Heart right ventricle (tissue), 16 donors: ENCODE measurements at regions not wholly inside any gene's neighbourhood (a gene's known extent, or its start where the extent isn't known, plus 50 kb on each side); places are given as distances from the start of the nearest gene placed in this dataset.

Source experiments
- ATAC-seq, 8 donors: fragments of 200-7000 bp; cut with Tn5 transposase; one replicate each; pipeline ENCODE4 v1.9.1; 2020; ENCODE audit warnings: mild to moderate bottlenecking in 8 of 8, moderate library complexity in 8 of 8, moderate number of reproducible peaks in 1 of 8
- DNase-seq, 2 donors: peaks; one replicate each; pipeline ENCODE4 v3.0.0-alpha.2; 2020
- H3K27ac ChIP-seq, 10 donors: fragments of 200-600 bp; sonication (generic) in 2 of 10; one replicate each; pipeline versions ENCODE4 v1.5.0 to v1.8.0; 2020 to 2022; ENCODE audit warnings: mild to moderate bottlenecking in 3 of 10
- H3K27me3 ChIP-seq, 7 donors: fragments of 200-600 bp; one replicate each; pipeline ENCODE4 v1.8.0; 2021 to 2022; ENCODE audit warnings: mild to moderate bottlenecking in 2 of 7
- H3K36me3 ChIP-seq, 9 donors: fragments of 200-600 bp; sonication (generic) in 1 of 9; one replicate each; pipeline versions ENCODE4 v1.5.0 to v1.8.0; 2020 to 2022; ENCODE audit warnings: mild to moderate bottlenecking in 2 of 9
- H3K4me1 ChIP-seq, 9 donors: fragments of 200-600 bp; sonication (generic) in 1 of 9; one replicate each; pipeline versions ENCODE4 v1.5.0 to v1.8.0; 2020 to 2022; ENCODE audit warnings: mild to moderate bottlenecking in 4 of 9
- H3K4me3 ChIP-seq, 10 donors: fragments of 200-600 bp; sonication (generic) in 2 of 10; one replicate each; pipeline versions ENCODE4 v1.5.0 to v1.8.0; 2020 to 2022; ENCODE audit warnings: mild to moderate bottlenecking in 7 of 10, moderate library complexity in 2 of 10
- H3K9me3 ChIP-seq, 11 donors: fragments of 200-600 bp in 10 of 11; sonication (generic) in 2 of 11; one replicate each; pipeline versions ENCODE4 v1.5.0 to v1.8.0; 2013 to 2022; ENCODE audit warnings: mild to moderate bottlenecking in 2 of 11, control low read depth in 1 of 11, moderate library complexity in 1 of 11
- CTCF ChIP-seq, 9 donors: fragments of 200-600 bp; sonication (generic) in 2 of 9; IDR thresholded peaks; one replicate each; pipeline versions ENCODE4 v1.5.0 to v1.8.0; 2021 to 2022; ENCODE audit warnings: antibody characterized with exemption in 9 of 9, mild to moderate bottlenecking in 5 of 9, moderate library complexity in 1 of 9
- WGBS, 2 donors: extraction: QIAGEN DNeasy Blood & Tissue Kit; methylation state at CpG; one replicate each; pipeline ENCODE4 v1.1.7; 2013; ENCODE audit warnings: inconsistent platforms in 1 of 2; 5-methylcytosine and 5-hydroxymethylcytosine counted together
- intact Hi-C, 10 donors: fragments of 100-400 bp; cut with DNase I; formaldehyde crosslinking; loops; one replicate each; pipeline versions ENCODE4 v1.11.1 to v1.14.2; 2022
- donor health status: Arrhythmogenic right ventricular cardiomyopathy.
- donor health status: ischemic (EF 13 %, LVEDD 7.1; RV severe dilation, severe dysfunction).
- donor health status: healthy with polysubstance abuse.
- donor health status: DM: no; HTN: yes; CAD: no.
- donor health status: DM: no; HTN: no; CAD: no.
- donor health status: ischemic (EF 25% LVEDD 6.9; RV normal size, moderate dysfunction).
- donor health status: ischemic (EF 25% LVEDD 5.7; RV mildly dilated, moderate dysfunction).
- donor health status: healthy.
- donor health status: DM: yes; HTN: yes; CAD: no.
- donor health status: Ischemic cardiomyopathy.
- donor health status: ischemic (EF 35%, LVEDD 5.7; RV mildly dilated, moderate dysfunction).
- donor health status: nonischemic (EF 11% LVEDD 7.7; RV severe dilation, severe dysfunction).
- donor health status: DM: yes; HTN: yes; CAD: no.
- donor health status: PGD.
- donor health status: ischemic (EF 29% LVEDD 5.4; RV normal size, mild dysfunction).
- donor health status: nonischemic (EF 23%, LVEDD 6.1; RV moderate dilation, normal function).

GRCh38 chr11:69978841-69979614, 99.1 kb upstream of the ANO1 start:
- Histone ChIP-seq H3K4me1 (peaks cover 0 to 14% (median 0%) of the 10 kb centered on the region in 9 donors), H3K36me3 (no peaks in the 10 kb centered on the region), H3K27me3 (peaks cover 0 to 37% (median 21%) of the 10 kb centered on the region in 7 donors), H3K27ac (no peak overlapping the region), H3K9me3 (no peaks in the 10 kb centered on the region), H3K4me3 (no peak overlapping the region)
- DNase-seq: no peak
- WGBS, 2 donors: 70% methylated on average over 10 of the region's 10 CpGs
- ATAC-seq: no peak
- TF ChIP-seq CTCF (IDR thresholded peaks at IDR 0.05): no peak
- intact Hi-C loops: no loop called here

GRCh38 chr11:69979632-69980031, 98.5 kb upstream of the ANO1 start:
- no peaks in the 10 kb centered on the region for H3K36me3 ChIP-seq
- WGBS, 2 donors: 69 to 72% methylated on average over 9 of the region's 9 CpGs
- no peaks in the 10 kb centered on the region for H3K9me3 ChIP-seq
- peaks cover 0 to 37% (median 27%) of the 10 kb centered on the region in 7 donors for H3K27me3 ChIP-seq
- DNase-seq (no peak), ATAC-seq (no peak)
- no peak overlapping the region for H3K4me3 ChIP-seq
- no peak overlapping the region for H3K27ac ChIP-seq
- H3K4me1 ChIP-seq: peaks cover 0 to 20% (median 4%) of the 10 kb centered on the region in 9 donors
- TF ChIP-seq CTCF (IDR thresholded peaks at IDR 0.05): no peak
- intact Hi-C loops: loop anchor here in 1 of 10 donors (10.0 kb wide), 1 partner anchor 105 kb away; no protein-coding TSS in a partner anchor

- Histone ChIP-seq H3K27me3 (peaks cover 11 to 47% (median 43%) of the 10 kb centered on the region in 7 donors), H3K27ac (no peak overlapping the region), H3K36me3 (no peaks in the 10 kb centered on the region), H3K4me1 (peaks cover 8 to 36% (median 15%) of the 10 kb centered on the region in 9 donors), H3K4me3 (no peak overlapping the region), H3K9me3 (no peaks in the 10 kb centered on the region)
- 72 to 74% methylated on average over 15 of the region's 15 CpGs for WGBS, 2 donors
- intact Hi-C loops: loop anchor here in 1 of 10 donors (10.0 kb wide), 1 partner anchor 104 kb away; no protein-coding TSS in a partner anchor
- ATAC-seq (peak in 2 of 8 donors; percentile 50 to 55), DNase-seq (no peak)
- no peak for TF ChIP-seq CTCF (IDR thresholded peaks at IDR 0.05)
Measured at GRCh38 chr11:69981119-69981784, 96.9 kb upstream of the ANO1 start.

GRCh38 chr11:69982690-69983570, 95.2 kb upstream of the ANO1 start:
- H3K27me3 ChIP-seq: peaks cover 11 to 63% (median 53%) of the 10 kb centered on the region in 7 donors
- no peak for ATAC-seq
- no peak overlapping the region for H3K27ac ChIP-seq
- no peaks in the 10 kb centered on the region for H3K36me3 ChIP-seq
- WGBS, 2 donors: 85 to 86% methylated on average over 20 of the region's 20 CpGs
- H3K4me1 ChIP-seq: peaks cover 8 to 51% (median 19%) of the 10 kb centered on the region in 9 donors
- H3K9me3 ChIP-seq: no peaks in the 10 kb centered on the region
- TF ChIP-seq CTCF (IDR thresholded peaks at IDR 0.05): no peak
- DNase-seq: no peak
- intact Hi-C loops: loop anchor here in 1 of 10 donors (10.0 kb wide), 1 partner anchor 102 kb away; no protein-coding TSS in a partner anchor
- no peak overlapping the region for H3K4me3 ChIP-seq
